Mammary epithelial cell (primary cell): ENCODE measurements at regions not wholly inside any gene's neighbourhood (a gene's known extent, or its start where the extent isn't known, plus 50 kb on each side); places are given as distances from the start of the nearest gene placed in this dataset.

Experiments
- EZH2 ChIP-seq: IDR thresholded peaks from 2 replicates; pipeline ENCODE4 v1.6.1; 2012; ENCODE audit warnings: low read length, inconsistent platforms, borderline replicate concordance
- TF ChIP-seq, protein P1 (sequence below), 2 donors: IDR thresholded peaks in 1 of 2; conservative IDR thresholded peaks in 1 of 2; 2 replicates each; pipeline ENCODE4 v1.5.1; 2011 to 2012; ENCODE audit warnings: inconsistent platforms in 2 of 2, low read length in 2 of 2, mild to moderate bottlenecking in 2 of 2, control low read depth in 1 of 2, low read depth in 1 of 2; ENCODE audit not compliant: insufficient read depth in 1 of 2; ENCODE audit errors: extremely low read depth in 1 of 2

DNA sequence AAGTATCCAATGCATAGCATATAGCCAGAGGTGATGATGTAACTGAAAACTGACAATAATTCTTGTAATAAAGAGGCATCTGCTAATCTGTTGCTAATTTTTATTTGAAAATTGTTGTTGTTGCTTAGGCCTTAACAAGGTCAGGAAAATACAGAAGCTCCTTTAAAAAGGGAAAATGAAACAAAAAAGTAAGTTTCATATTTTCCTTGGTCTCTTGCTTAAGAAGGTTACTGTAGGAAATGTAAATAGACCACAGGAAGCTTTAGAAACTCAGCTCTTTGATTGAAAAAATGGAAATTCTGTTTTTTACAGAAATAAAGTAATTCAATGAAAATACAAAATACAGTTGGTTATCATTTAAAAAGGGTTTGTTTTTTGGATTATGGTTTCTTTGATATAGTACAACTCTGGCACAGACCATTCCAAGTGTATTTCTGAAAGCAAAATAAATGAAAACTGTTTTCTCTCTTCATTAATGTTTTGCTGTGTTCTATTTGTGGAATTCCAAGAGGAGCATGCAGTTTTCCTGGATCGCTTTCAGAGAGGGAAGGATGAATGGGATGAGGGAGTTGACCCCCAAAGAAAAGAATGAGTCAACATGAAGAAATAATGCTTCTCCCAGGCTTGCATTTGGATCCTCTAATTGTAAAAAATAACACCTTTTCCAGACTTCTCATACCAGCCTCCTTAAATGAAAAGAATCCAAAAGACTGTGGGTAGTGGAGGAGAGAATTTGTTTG, 398.0 kb upstream of the FAR2 start:
- TF ChIP-seq EZH2: no peak
- TF ChIP-seq, protein P1, sequence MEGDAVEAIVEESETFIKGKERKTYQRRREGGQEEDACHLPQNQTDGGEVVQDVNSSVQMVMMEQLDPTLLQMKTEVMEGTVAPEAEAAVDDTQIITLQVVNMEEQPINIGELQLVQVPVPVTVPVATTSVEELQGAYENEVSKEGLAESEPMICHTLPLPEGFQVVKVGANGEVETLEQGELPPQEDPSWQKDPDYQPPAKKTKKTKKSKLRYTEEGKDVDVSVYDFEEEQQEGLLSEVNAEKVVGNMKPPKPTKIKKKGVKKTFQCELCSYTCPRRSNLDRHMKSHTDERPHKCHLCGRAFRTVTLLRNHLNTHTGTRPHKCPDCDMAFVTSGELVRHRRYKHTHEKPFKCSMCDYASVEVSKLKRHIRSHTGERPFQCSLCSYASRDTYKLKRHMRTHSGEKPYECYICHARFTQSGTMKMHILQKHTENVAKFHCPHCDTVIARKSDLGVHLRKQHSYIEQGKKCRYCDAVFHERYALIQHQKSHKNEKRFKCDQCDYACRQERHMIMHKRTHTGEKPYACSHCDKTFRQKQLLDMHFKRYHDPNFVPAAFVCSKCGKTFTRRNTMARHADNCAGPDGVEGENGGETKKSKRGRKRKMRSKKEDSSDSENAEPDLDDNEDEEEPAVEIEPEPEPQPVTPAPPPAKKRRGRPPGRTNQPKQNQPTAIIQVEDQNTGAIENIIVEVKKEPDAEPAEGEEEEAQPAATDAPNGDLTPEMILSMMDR (conservative IDR thresholded peaks at IDR 0.05 in 1 of 2, IDR thresholded peaks at IDR 0.05 in 1 of 2; ENCODE audit: extremely low read depth in 1 of 2, insufficient read depth in 1 of 2, low read depth in 1 of 2, low read length in 2 of 2): no peak
